GM19043 (cell line): ENCODE measurements at regions not wholly inside any gene's neighbourhood (a gene's known extent, or its start where the extent isn't known, plus 50 kb on each side); places are given as distances from the start of the nearest gene placed in this dataset.

Experiments
- ATAC-seq: cut with Tn5 transposase; IDR thresholded peaks from one replicate; pipeline ENCODE4 v1.9.1; 2021; ENCODE audit warnings: low read depth; ENCODE audit not compliant: unreplicated experiment

GRCh38 chr4:111216791-111217190 is 593.9 kb upstream of the PITX2 start:
- ATAC-seq, result no peak

- no peak for ATAC-seq
These were observed 598.5 kb upstream of the PITX2 start for GRCh38 chr4:111221371-111221770.

- no peak for ATAC-seq
These were observed 605.5 kb upstream of the PITX2 start for GRCh38 chr4:111228396-111228795.

GRCh38 chr4:111228874-111229273 is 606.0 kb upstream of the PITX2 start:
- no peak for ATAC-seq

- ATAC-seq, result no peak
These were observed 607.4 kb upstream of the PITX2 start for GRCh38 chr4:111230265-111230664.

GRCh38 chr4:111231281-111231680 is 608.4 kb upstream of the PITX2 start:
- no peak for ATAC-seq

GRCh38 chr4:111234939-111235338 is 612.1 kb upstream of the PITX2 start:
- no peak for ATAC-seq

GRCh38 chr4:111263836-111264235 is 641.0 kb upstream of the PITX2 start:
- no peak for ATAC-seq

GRCh38 chr4:111266937-111267336 is 644.1 kb upstream of the PITX2 start:
- no peak for ATAC-seq

GRCh38 chr4:111267786-111268185 is 644.9 kb upstream of the PITX2 start:
- ATAC-seq, result no peak

- ATAC-seq, result no peak
These were observed 646.0 kb upstream of the PITX2 start for GRCh38 chr4:111268769-111269414.

GRCh38 chr4:111269439-111269838 is 646.6 kb upstream of the PITX2 start:
- ATAC-seq, result no peak

GRCh38 chr4:111274060-111274459 is 651.2 kb upstream of the PITX2 start:
- no peak for ATAC-seq

- no peak for ATAC-seq
These were observed 651.6 kb upstream of the PITX2 start for GRCh38 chr4:111274486-111274885.

- ATAC-seq, result no peak
These were observed 658.3 kb upstream of the PITX2 start for GRCh38 chr4:111281219-111281618.

- no peak for ATAC-seq
These were observed 659.2 kb upstream of the PITX2 start for GRCh38 chr4:111282035-111282434.

GRCh38 chr4:111283066-111283677 is 660.3 kb upstream of the PITX2 start:
- no peak for ATAC-seq

GRCh38 chr4:111296466-111296865 is 673.6 kb upstream of the PITX2 start:
- ATAC-seq, result no peak

GRCh38 chr4:111303806-111304205 is 680.9 kb upstream of the PITX2 start:
- no peak for ATAC-seq

- ATAC-seq, result no peak
These were observed 700.6 kb upstream of the PITX2 start for GRCh38 chr4:111323496-111323895.

- no peak for ATAC-seq
These were observed 701.0 kb upstream of the PITX2 start for GRCh38 chr4:111323916-111324315.

GRCh38 chr4:111326450-111326849 is 703.6 kb upstream of the PITX2 start:
- ATAC-seq, result no peak

- ATAC-seq, result no peak
These were observed 707.9 kb upstream of the PITX2 start for GRCh38 chr4:111330786-111331185.
